NB4 (cell line): ENCODE measurements at regions not wholly inside any gene's neighbourhood (a gene's known extent, or its start where the extent isn't known, plus 50 kb on each side); places are given as distances from the start of the nearest gene placed in this dataset.

Experiments
- MYC ChIP-seq: IDR thresholded peaks from 2 replicates; pipeline ENCODE4 v1.6.1; 2011; ENCODE audit warnings: low read depth, low read length
- POLR2A ChIP-seq: IDR thresholded peaks from 2 replicates; pipeline ENCODE4 v1.6.1; 2011; ENCODE audit warnings: mild to moderate bottlenecking; ENCODE audit not compliant: insufficient read length; ENCODE audit errors: extremely low read depth
- TF ChIP-seq, protein P1 (sequence below): IDR thresholded peaks from one replicate; pipeline ENCODE4 v1.5.1; 2012; ENCODE audit warnings: low read depth, low read length
- TF ChIP-seq, protein P2 (sequence below): IDR thresholded peaks from 2 replicates; pipeline ENCODE4 v1.6.1; 2011; ENCODE audit warnings: low read depth, low read length

DNA sequence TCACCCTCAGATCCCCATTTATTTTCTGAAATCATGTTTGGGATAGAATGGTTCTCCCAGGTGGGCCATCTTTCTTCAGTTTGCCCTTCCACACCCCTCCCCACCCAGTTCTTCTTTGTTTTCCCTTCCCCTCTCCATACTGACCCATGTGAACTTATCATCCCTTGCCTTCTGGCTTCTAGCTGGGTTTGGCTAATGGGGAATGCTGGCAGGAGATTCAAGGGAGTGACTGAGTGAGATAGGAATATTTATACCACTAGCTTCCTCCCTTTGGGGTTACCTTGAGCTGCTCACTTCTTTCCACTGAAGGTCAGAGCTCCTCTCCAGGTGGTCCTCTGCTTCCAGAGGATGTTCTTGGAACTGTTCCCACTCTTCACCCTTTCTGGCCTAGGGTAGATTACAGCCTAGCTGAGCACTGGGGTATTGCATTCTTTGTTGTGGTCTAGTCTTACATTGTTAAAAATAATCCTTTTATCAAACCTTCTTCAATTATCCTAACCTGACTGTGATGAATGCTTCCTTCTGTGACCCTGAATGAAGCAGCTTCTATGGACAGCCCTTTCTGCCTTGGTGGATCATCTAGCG, 88.3 kb upstream of the ATP2B1 start:
- TF ChIP-seq, protein P1, sequence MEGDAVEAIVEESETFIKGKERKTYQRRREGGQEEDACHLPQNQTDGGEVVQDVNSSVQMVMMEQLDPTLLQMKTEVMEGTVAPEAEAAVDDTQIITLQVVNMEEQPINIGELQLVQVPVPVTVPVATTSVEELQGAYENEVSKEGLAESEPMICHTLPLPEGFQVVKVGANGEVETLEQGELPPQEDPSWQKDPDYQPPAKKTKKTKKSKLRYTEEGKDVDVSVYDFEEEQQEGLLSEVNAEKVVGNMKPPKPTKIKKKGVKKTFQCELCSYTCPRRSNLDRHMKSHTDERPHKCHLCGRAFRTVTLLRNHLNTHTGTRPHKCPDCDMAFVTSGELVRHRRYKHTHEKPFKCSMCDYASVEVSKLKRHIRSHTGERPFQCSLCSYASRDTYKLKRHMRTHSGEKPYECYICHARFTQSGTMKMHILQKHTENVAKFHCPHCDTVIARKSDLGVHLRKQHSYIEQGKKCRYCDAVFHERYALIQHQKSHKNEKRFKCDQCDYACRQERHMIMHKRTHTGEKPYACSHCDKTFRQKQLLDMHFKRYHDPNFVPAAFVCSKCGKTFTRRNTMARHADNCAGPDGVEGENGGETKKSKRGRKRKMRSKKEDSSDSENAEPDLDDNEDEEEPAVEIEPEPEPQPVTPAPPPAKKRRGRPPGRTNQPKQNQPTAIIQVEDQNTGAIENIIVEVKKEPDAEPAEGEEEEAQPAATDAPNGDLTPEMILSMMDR, result no peak
- no peak for TF ChIP-seq POLR2A
- no peak for TF ChIP-seq MYC
- TF ChIP-seq, protein P2, sequence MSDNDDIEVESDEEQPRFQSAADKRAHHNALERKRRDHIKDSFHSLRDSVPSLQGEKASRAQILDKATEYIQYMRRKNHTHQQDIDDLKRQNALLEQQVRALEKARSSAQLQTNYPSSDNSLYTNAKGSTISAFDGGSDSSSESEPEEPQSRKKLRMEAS, result no peak
